NCI-H2196 treated with DMSO at 0.1 percent for 48 hours (cell line): ENCODE measurements at regions not wholly inside any gene's neighbourhood (a gene's known extent, or its start where the extent isn't known, plus 50 kb on each side); places are given as distances from the start of the nearest gene placed in this dataset.

Experiments
- DNase-seq: peaks from one replicate; lab custom pipeline; 2025; ENCODE audit not compliant: unreplicated experiment; lab: John Stamatoyannopoulos, UW

DNA sequence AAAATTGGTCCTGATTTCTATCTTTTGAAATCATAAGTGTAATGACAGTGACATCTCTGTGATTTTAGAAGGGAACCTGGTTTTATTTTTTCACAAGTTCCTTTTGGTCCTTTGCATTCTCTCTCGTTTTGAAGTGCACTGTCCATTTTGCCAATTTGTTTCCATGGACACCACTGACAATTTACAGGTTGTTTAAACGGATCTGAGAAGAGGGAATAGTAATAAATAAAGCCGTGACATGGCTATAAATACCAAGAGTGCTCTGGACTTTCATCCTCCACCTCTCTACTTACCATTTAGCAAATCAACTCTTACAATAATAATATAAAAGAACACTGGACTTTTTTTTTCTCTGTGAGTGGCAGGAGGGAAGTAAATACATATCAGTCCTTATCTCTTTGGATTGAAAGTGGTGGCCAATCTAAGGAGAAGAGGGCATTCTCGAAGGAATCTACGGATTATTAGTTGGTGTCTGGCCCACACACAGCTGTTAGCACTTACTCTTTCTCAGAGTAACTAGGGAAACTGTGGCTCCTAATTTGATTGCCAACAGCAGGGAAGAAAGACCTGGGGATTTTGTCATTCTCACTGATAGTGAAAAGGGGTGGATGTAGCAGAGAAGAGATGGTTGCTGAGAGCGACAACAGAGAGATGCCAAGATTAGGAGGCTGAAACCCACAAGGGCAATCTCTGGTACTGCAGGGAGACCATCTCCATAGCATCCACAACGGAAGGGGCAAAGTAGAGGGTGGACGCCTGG is 108.7 kb upstream of the FSHR start:
- no peak for DNase-seq

DNA sequence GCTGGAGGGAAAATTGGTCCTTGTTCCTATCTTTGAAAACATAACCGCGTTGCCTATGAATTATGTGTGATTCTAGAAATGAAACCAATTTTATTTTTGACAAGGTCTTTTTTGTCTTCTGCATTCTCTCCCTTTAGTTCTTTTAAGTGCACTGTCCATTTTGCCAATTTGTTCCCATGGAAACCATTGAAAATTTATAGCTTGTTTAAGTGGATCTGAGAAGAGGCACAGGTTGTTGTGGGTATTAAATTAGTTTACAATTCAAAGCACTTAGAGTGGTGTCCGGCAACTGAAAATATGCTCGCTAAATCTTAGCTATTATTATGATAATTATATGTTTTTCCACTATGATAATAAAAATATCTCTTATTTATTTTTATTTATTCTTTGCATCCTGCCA is 107.5 kb upstream of the FSHR start:
- no peak for DNase-seq

DNA sequence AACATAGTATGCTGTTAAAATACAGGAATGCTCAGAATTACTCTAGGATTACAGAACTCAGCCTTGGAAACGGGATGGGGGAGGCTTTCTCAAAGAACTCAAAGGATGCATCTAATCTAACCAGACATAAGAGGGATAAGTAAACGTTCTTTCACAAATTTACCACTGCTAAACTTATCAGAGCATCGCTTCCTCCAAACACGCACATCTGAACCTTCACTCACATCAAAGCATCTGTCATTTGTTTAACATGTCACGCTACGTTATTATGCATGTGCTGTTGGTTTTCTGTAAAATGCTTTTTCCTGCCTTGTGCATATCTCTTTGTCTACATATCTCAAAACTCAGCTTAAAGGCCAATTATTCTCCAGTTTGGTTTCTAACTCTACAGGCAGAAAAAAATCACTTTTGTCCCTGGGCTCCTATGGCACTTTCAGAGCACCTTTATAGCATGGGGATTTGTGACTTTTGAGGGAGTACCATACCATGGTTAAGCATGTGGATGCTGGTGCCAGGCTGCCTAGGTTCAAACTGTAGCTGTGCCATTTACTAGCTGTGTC is 106.7 kb upstream of the FSHR start:
- DNase-seq: no peak

DNA sequence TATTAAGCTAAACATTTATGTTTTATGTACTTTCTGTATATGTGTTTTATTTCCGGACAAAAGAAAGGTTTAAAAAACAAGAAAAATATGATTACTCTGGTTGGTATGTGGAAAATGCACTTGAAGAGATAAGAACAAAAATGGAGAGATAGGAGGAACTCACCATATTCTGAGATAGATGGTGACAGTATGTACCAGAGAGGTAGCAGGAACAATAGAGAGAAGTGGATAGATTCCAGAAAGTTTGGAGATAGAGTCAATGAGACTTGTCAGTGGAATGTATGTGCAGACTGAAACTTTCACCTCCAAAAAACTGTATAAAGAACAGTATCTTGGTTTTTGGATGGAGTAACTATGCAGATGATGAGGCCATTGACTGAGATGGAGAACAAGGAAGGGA is 105.6 kb upstream of the FSHR start:
- no peak for DNase-seq

DNA sequence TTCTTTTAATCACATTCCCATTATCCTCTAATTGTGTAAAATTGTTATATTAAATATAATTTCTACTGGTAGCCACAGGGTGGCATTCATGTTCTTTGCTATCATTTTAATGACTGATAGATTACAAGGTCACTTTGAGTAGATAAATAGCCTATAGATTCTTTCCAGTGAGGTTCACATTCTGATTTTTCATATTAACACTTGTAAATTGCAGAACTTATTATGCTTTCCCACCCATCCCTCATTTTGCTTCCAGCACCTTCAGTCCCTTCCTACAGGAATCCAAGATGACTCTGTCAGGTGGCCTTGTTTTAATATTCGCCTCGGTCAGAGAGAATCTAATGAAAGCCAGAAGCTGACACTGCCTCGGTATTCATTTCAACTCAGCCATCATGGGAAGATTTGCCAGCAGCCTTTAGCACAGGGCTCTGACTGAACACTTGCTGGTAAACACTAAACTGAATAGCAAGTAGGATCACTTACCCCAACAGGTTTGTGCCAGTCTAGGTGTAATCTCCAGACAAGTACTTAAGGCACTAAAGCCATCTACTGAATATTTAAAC is 101.2 kb upstream of the FSHR start:
- peak; percentile 56 for DNase-seq

DNA sequence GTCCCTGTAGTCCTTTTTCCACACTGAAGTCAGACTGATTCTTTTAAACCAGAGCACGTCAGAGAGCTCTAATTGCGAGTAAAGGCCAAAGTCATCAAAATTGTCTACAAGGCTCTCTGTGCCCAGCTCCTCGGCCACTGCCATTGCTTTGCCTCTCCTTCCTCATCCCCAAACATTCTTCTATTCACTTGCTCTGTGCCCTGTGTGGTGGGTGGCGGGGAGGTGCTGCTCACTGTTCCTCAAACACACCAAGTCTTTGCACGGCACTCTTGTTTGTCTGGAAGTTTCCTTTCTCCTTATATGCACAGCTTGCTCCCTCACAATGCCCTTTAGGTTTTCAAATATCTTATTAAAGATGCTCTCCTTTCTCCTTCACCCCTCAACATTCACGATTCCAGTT is 100.1 kb upstream of the FSHR start:
- no peak for DNase-seq

DNA sequence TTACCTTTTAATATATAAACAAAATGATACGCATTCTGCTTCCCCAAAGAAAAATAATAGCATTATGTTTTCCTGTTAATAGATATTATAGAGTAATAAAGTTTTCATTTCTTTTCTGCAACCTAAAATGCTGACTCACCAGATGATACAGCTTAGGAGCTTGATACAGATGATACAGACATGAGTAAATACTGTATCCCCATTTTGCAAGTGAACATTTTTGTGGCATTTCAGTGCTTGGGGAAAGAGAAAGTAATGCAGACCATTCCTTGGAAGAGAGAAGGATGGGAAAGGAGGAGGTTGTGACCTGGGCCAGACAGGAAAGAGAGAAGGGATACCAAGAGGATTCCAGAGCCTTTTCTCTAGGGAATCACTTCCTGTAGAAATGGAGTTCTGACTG is 97.5 kb upstream of the FSHR start:
- DNase-seq: no peak

DNA sequence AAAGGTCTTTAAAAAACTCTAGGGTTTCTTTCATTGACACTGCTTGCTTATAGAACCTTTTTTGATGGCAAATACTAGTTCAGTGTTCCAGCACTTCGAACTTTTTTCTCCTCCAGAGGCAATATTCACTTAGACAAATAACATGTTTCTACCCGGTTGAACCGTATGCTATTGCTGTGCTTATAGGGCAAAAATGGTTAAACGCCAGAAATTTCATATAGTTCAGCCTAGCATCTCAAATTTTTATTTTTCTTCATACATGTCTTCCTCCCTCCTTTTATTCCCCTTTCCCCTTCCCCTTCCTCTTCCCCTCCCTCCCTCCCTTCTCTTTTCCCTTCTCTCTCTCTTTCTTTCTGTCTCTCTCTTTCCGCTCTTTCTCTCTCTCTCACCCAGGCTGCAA is 96.9 kb upstream of the FSHR start:
- no peak for DNase-seq

DNA sequence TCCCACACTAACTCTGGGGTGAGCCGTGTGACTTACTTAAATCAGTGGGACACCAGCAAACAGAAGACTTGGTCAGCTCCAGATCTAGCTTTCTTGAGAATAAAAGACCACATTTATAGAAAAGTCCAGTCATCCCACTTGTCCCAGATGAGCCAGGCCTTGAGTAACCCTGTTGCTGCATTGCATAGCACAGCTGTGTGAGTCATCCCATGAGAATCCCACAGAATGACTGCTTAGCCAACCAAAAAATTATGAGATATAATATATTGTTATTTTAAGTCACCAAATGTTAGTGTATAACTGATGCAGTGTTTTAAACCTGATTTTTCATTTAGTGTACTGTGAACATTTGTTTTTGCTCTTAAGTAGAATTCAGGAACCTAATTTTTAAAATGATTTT is 94.2 kb upstream of the FSHR start:
- DNase-seq: no peak

DNA sequence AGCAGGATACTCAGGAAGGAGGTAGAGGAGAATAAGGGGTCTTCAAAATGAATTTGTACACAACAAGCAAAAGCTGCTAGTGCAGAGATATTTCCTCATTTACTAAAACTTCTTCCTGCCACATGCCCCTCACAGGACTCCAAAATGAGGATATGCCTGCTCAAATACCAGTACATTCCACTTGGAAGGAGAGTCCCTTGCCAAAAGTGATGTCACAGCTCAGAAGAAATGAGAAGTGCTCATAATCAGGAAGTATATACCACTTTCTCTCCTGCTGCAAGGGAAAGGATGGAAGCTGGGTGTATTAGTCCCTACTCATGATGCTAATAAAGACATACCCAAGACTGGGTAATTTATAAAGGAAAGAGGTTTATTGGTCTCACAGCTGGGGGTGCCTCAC is 87.7 kb upstream of the FSHR start:
- DNase-seq: no peak

DNA sequence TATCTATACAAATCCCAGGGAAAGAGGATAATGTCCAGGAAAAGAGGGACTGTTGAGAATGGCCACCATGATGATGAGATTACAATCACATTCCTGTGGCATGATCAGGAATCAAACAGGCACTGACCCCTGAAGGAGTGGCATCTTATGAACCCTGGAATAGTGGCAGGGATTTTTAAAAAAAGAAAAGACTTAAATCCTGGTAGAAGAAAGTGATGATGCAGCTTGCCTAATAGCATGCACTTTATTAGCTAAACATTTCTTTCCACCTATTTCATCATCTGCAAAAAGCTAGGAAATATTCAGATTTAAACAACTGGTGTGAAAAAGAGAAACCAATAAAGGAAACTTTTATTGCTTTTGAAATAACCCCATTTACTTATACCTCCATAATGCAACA is 87.2 kb upstream of the FSHR start:
- DNase-seq: no peak

DNA sequence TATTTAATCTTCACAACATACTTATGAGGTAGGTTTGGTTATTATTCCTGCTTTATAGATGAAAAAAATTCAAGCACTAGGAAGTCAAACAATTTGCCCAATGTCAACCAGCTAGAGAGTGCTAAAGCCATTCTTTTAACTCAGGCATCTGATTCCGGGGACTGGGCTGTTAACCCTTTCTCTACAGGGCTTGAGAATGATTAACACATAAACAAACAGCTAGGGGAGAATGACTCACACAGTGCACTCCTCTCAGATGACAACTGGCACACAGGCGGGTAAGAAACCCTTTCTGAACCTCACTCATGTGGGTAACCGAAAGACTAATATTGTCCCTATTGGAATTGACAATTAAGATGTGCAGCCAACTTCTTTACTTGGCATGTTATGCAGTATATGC is 86.3 kb upstream of the FSHR start:
- no peak for DNase-seq

DNA sequence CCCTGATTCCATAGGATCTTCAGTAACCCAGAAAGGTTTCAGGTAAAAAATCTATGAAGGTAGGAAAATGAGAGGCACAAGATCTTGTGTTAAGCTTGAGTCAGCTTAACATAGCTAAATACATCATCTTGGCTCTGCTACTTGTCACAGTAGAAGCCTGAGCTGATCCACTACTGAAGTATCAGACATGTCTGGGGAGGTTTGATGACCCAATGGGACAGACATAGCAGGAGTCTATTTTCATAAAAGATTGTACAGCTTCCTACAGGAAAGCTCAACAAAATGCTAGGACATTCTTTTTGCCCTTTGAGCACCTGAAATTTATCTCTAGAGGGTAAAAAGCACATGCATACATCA is 84.3 kb upstream of the FSHR start:
- no peak for DNase-seq

DNA sequence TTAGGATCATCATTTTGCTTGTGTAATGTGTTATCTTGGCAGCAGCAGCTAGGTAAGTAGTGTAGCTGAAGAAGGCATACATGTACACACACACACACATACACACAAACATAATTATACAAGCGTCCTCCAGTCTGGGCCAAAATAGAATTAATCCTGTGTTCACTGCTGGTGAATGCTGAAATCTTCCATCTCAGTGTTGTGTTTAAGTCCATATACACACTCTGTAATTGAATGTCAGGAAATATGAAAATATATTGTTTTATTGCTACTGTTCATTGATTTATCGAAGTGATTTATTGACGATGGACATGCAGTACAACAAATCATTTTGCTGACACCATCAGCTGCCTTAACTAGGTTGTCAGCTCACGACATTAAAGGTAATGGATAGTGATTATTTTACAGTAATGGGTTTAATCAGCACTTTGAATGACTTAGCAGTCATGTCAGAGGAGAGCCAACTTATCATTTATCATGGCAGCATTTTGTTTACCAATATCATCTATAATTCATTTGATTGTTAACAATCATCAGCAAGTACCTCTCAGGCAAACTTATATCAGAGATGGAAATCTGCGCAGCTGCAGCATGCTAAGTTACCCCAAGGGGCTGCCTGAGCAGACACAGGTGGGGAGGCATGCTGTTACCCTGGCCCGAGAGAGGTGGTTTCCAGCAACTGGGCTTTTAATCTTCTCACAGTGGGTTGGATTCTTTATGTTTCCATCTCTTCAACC is 83.7 kb upstream of the FSHR start:
- no peak for DNase-seq

DNA sequence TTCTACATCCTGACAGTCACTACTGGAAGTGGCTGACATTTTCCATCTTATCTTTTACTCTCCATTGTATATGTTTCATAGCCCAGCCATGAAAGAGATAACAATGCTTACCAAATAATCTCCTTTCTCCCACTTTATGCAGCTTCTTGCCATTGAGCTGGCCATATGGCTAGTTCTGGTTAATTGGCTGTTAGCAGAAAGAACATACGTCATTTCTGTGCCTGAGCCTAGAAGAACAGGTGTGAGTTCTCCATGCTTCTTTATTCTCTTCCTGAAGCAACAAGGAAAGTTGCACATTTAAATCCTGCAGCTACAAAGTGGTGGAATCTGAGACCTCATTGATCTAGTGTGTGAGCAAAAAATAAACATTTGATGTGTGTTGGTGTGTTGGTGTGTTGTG is 82.0 kb upstream of the FSHR start:
- DNase-seq: no peak

DNA sequence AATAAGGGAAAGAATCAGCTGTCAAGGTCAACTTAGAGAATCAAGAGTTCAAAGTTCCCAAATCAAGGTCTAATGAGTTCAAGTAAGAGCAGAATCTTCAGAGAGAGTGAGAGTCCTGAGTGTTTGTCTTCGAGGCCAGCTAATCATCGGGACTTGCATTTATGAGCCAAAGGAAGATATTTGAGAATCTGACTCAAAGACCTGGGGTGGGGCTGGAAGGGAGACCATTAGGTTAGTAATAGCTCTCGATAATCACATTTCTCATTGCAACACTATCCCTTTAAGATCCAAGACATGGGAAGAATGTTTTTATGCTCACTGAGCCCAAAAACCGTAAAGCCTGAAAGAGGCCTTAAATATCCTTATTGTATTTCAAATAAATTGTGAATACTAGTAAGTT is 72.0 kb upstream of the FSHR start:
- no peak for DNase-seq

DNA sequence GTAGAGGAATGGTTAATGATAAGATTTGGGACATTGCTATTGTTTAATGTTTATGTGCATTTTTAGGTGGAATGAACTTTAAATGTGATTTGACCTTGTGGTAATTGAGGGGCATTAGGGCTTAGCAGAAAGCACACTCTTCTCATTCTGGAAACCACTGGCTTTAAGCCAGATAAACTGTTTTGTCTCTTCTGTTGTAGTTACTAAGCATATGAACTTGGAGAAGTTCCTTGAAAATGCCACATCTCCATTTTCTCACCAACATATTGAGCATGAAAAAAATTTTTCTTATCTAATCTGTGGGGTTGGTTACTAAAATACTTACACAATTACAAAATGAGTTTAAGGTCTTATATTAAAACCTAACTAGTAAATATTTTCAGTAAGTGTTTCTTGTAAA is 70.8 kb upstream of the FSHR start:
- no peak for DNase-seq

DNA sequence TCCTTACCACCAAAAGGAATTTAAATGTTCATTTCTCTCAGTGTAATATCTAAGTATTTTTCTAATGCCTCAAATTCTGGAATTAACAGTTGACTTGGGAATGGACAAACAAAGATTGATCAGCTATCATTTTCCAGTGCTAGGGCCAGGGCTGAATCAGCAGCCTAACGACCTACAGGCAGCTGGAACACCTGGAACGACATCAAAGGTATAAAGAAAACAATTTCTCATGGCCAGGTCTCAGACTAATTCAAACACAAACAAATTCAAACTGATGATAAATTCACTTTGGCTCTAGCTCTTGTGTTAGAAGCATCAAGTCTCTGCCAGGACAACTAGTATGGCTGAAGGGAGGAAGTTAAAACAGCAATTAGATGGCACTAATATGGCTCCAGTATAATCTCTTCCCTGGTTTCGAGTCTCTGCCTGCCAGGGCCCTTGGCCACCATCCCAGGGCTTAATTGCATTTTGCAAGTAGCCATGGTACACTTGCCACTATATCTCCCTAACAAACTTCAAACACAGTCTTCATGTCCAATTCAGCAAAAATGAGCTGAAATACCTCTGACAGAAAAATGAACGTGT is 70.2 kb upstream of the FSHR start:
- DNase-seq: peak; percentile 15

DNA sequence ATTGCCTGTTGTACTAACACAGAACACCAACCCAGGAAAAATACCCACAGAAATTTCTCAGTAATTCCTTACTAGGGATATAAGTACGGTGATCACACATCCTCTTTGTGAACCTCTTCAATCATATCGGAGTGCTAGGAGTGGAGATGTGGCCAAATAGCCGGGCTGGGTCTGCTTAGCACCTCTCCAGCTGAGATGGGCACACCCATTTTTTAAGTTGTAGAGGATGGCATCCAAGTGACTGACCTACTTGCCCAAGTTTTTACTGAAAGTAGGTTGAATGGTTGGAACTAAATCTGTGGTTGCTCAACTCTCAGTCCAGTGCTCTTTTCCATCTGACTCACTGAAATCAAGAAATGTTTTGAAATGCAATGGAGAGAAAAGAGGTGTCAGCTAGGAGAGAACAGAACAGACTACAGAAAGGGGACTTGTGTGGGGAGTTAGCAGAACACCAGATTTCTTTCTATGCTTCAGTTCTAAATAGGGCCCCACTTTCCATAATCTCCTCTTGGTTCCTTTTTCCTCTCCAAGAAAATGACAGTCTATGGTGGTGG is 68.7 kb upstream of the FSHR start:
- no peak for DNase-seq

DNA sequence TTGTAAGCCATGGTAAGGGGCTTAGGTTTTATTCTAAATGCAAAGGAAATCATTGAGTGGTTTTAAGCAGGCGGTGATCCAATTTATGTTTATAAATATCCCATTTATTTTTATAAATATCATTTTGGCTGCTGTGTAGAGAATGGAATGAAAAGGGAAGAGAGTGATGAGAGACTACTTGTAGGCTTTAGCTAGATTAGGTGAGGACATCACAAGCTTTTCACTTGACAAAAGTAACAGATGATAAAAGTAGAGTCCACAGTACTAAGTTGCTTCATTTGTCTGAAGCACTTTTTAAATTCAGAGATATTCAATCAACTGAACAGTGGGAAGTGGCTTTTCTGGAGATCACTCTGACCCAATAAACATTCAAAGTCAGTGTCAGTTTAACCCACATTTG is 65.4 kb upstream of the FSHR start:
- no peak for DNase-seq

DNA sequence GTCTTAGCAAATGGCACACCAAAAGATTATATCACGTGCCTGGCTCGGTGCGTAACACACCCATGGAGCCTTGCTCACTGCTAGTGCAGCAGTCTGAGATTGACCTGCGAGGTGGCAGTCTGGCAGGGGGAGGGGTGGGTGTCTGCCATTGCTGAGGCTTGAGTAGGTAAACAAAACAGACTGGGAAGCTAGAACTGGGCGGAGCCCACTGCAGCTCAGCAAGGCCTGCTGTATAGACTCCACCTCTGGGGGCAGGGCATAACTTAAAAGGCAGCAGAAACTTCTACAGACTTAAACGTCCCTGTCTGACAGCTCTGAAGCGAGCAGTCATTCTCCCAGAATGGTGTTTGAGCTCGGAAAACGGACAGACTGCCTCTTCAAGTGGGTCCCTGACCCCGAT is 55.9 kb upstream of the FSHR start:
- DNase-seq: no peak

DNA sequence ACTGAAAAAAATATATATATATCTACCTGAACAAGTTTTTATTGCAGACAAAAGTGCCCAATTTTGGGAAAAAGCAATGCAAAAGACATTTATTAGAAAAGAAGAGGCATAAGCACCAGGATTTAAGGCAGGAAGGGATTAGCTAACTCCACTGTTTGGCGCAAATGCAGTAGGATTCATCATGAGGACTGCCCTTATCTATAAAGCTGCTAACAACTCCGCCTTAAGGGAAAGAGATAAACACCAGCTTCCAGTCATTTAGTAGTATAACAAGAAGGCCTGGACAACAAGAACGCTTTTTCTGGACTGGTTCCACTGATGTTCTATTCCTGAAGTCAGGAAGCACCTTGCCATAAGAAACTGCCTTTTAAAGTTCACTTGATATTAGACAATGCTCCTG is 52.9 kb upstream of the FSHR start:
- no peak for DNase-seq
